Keratinocyte (primary cell): ENCODE measurements at regions not wholly inside any gene's neighbourhood (a gene's known extent, or its start where the extent isn't known, plus 50 kb on each side); places are given as distances from the start of the nearest gene placed in this dataset.

Source experiments
- DNase-seq: peaks from one replicate; pipeline ENCODE4 v3.0.0-alpha.2; 2011; ENCODE audit warnings: low read depth, missing footprints, low spot score
- FAIRE-seq: peaks from 2 replicates; lab custom pipeline; 2011; peaks lifted over from hg19 to GRCh38; lab: Jason Lieb, UNC
- H2AFZ ChIP-seq: 2 replicates; pipeline ENCODE4 v1.6.0; 2012; ENCODE audit warnings: low read length, control low read depth, inconsistent platforms; ENCODE audit not compliant: control insufficient read depth
- H3K27ac ChIP-seq: 2 replicates; pipeline ENCODE4 v1.5.1; 2011; ENCODE audit warnings: low read length; ENCODE audit not compliant: control insufficient read depth, insufficient read depth
- H3K27me3 ChIP-seq: 3 replicates; pipeline ENCODE4 v1.6.0; 2011; ENCODE audit warnings: low read length; ENCODE audit not compliant: control insufficient read depth, insufficient read depth; ENCODE audit errors: extremely low read depth
- H3K36me3 ChIP-seq, 2 experiments: 2 replicates in 1 of 2; 3 replicates in 1 of 2; pipeline ENCODE4 v1.5.1; 2011; ENCODE audit warnings: low read length in 2 of 2, mild to moderate bottlenecking in 1 of 2; ENCODE audit not compliant: control insufficient read depth in 2 of 2, insufficient read depth in 2 of 2; ENCODE audit errors: extremely low read depth in 1 of 2
- H3K4me1 ChIP-seq: 3 replicates; pipeline ENCODE4 v1.5.1; 2011; ENCODE audit warnings: low read length; ENCODE audit not compliant: control insufficient read depth, insufficient read depth; ENCODE audit errors: extremely low read depth
- H3K4me2 ChIP-seq: 3 replicates; pipeline ENCODE4 v1.6.0; 2011; ENCODE audit warnings: low read depth, low read length; ENCODE audit not compliant: control insufficient read depth, insufficient read depth; ENCODE audit errors: extremely low read depth
- H3K4me3 ChIP-seq, 3 experiments: fragments of 200-600 bp in 1 of 3; sonication (generic) in 1 of 3; 2 replicates in 2 of 3; 3 replicates in 1 of 3; pipeline ENCODE4 v1.5.1; 2011 to 2016; ENCODE audit warnings: low read length in 3 of 3, mild to moderate bottlenecking in 3 of 3, control low read depth in 2 of 3, inconsistent platforms in 1 of 3, low read depth in 1 of 3, mixed read lengths in 1 of 3, mixed run types in 1 of 3, moderate library complexity in 1 of 3; ENCODE audit not compliant: control insufficient read depth in 2 of 3, insufficient read depth in 2 of 3; ENCODE audit errors: extremely low read depth in 1 of 3
- H3K79me2 ChIP-seq: 2 replicates; pipeline ENCODE4 v1.6.0; 2012; ENCODE audit warnings: low read length; ENCODE audit not compliant: control insufficient read depth, insufficient read depth
- H3K9ac ChIP-seq: 3 replicates; pipeline ENCODE4 v1.6.0; 2011; ENCODE audit warnings: low read length; ENCODE audit not compliant: control insufficient read depth, insufficient read depth; ENCODE audit errors: extremely low read depth
- H3K9me1 ChIP-seq: 3 replicates; pipeline ENCODE4 v1.6.0; 2011; ENCODE audit warnings: low read length; ENCODE audit not compliant: control insufficient read depth, insufficient read depth; ENCODE audit errors: extremely low read depth
- H3K9me3 ChIP-seq: 2 replicates; pipeline ENCODE4 v1.5.1; 2012; ENCODE audit warnings: low read depth, low read length; ENCODE audit not compliant: control insufficient read depth
- H4K20me1 ChIP-seq: 3 replicates; pipeline ENCODE4 v1.6.0; 2011; ENCODE audit warnings: low read length; ENCODE audit not compliant: control insufficient read depth, insufficient read depth; ENCODE audit errors: extremely low read depth
- CTCF ChIP-seq, 3 experiments: IDR thresholded peaks in 1 of 3; conservative IDR thresholded peaks in 1 of 3; optimal IDR thresholded peaks in 1 of 3; 2 replicates in 2 of 3; 3 replicates in 1 of 3; pipeline versions ENCODE3 to v1.5.1; 2011; ENCODE audit warnings: low read length in 3 of 3, mild to moderate bottlenecking in 3 of 3, moderate library complexity in 2 of 3, control low read depth in 1 of 3, inconsistent platforms in 1 of 3; ENCODE audit not compliant: insufficient read depth in 2 of 3; ENCODE audit errors: extremely low read depth in 1 of 3
- EZH2 ChIP-seq: IDR thresholded peaks from one replicate; pipeline ENCODE4 v1.6.1; 2012; ENCODE audit warnings: inconsistent platforms, mild to moderate bottlenecking, low read length, moderate library complexity
- dilution Hi-C: fragments of 300-500 bp; cut with MboI; formaldehyde crosslinking; loops from one replicate; pipeline ENCODE4 v1.7.0; 2020; ENCODE audit warnings: low sequenced_read_pairs; ENCODE audit not compliant: extremely low pct_ligation_motif_present

GRCh38 chr16:65895486-65895885 lies 471.0 kb upstream of the CDH5 start:
- TF ChIP-seq CTCF (optimal IDR thresholded peaks at IDR 0.05 in 1 of 3, IDR thresholded peaks at IDR 0.05 in 1 of 3, conservative IDR thresholded peaks at IDR 0.05 in 1 of 3; ENCODE audit: extremely low read depth in 1 of 3, insufficient read depth in 2 of 3, low read length in 3 of 3) (no peak), EZH2 (no peak)
- H3K9me3 ChIP-seq, result no peaks in the 10 kb centered on the region
- FAIRE-seq, result no peak
- H3K9me1 ChIP-seq, result no peaks in the 10 kb centered on the region
- H2AFZ ChIP-seq, result no peak overlapping the region
- H4K20me1 ChIP-seq, result no peaks in the 10 kb centered on the region
- H3K4me1 ChIP-seq, result no peaks in the 10 kb centered on the region
- no peak for DNase-seq
- H3K79me2 ChIP-seq, result no peaks in the 10 kb centered on the region
- dilution Hi-C loops, result no loop called here
- no peak overlapping the region for H3K4me3 ChIP-seq
- H3K4me2 ChIP-seq, result no peak overlapping the region
- H3K9ac ChIP-seq, result no peak overlapping the region
- H3K36me3 ChIP-seq, result no peaks in the 10 kb centered on the region
- peaks cover 3% of the 10 kb centered on the region for H3K27me3 ChIP-seq
- no peak overlapping the region for H3K27ac ChIP-seq

- H2AFZ ChIP-seq, result no peak overlapping the region
- no peak for TF ChIP-seq EZH2
- TF ChIP-seq CTCF (optimal IDR thresholded peaks at IDR 0.05 in 1 of 3, IDR thresholded peaks at IDR 0.05 in 1 of 3, conservative IDR thresholded peaks at IDR 0.05 in 1 of 3; ENCODE audit: extremely low read depth in 1 of 3, insufficient read depth in 2 of 3, low read length in 3 of 3), result no peak
- no peaks in the 10 kb centered on the region for H4K20me1 ChIP-seq
- H3K79me2 ChIP-seq, result no peaks in the 10 kb centered on the region
- no peak overlapping the region for H3K9ac ChIP-seq
- FAIRE-seq (no peak), DNase-seq (no peak)
- H3K4me1 ChIP-seq, result peaks cover 12% of the 10 kb centered on the region
- H3K4me2 ChIP-seq, result no peak overlapping the region
- no peaks in the 10 kb centered on the region for H3K9me1 ChIP-seq
- H3K9me3 ChIP-seq, result no peaks in the 10 kb centered on the region
- H3K27me3 ChIP-seq, result no peaks in the 10 kb centered on the region
- no peaks in the 10 kb centered on the region for H3K36me3 ChIP-seq
- dilution Hi-C loops, result no loop called here
- H3K27ac ChIP-seq, result no peak overlapping the region
- H3K4me3 ChIP-seq, result no peak overlapping the region
Observed at GRCh38 chr16:65890203-65890602, 476.3 kb upstream of the CDH5 start.
